Loucy (cell line): ENCODE measurements at regions not wholly inside any gene's neighbourhood (a gene's known extent, or its start where the extent isn't known, plus 50 kb on each side); places are given as distances from the start of the nearest gene placed in this dataset.

Source experiments
- H2AFZ ChIP-seq: fragments of 200-600 bp; sonication (generic); 2 replicates; pipeline ENCODE4 v1.6.0; 2016; ENCODE audit warnings: antibody characterized with exemption, mild to moderate bottlenecking, low read length, moderate library complexity
- H3F3A ChIP-seq: fragments of 200-600 bp; 2 replicates; pipeline ENCODE4 v1.6.0; 2016; ENCODE audit warnings: antibody characterized with exemption, low read depth, mild to moderate bottlenecking
- H3K27me3 ChIP-seq: fragments of 200-600 bp; sonication (generic); 2 replicates; pipeline ENCODE4 v1.6.1; 2014; ENCODE audit warnings: low read length, mild to moderate bottlenecking; ENCODE audit not compliant: insufficient read depth, poor library complexity, severe bottlenecking
- H3K36me3 ChIP-seq: fragments of 200-600 bp; sonication (generic); 2 replicates; pipeline ENCODE4 v1.6.1; 2016; ENCODE audit warnings: low read length; ENCODE audit not compliant: insufficient read depth
- H3K4me1 ChIP-seq: fragments of 200-600 bp; sonication (generic); 2 replicates; pipeline ENCODE4 v1.5.1; 2014; ENCODE audit warnings: low read length, mild to moderate bottlenecking; ENCODE audit not compliant: insufficient read depth, poor library complexity, severe bottlenecking
- H3K4me2 ChIP-seq: fragments of 200-600 bp; sonication (generic); 2 replicates; pipeline ENCODE4 v1.6.0; 2014; ENCODE audit warnings: antibody characterized with exemption, low read length, low read depth, mild to moderate bottlenecking; ENCODE audit not compliant: poor library complexity, severe bottlenecking
- H3K4me3 ChIP-seq: fragments of 200-600 bp; sonication (generic); 2 replicates; pipeline ENCODE4 v1.5.1; 2014; ENCODE audit warnings: low read length, mild to moderate bottlenecking, mixed read lengths; ENCODE audit not compliant: poor library complexity, severe bottlenecking
- H3K79me2 ChIP-seq: fragments of 200-600 bp; sonication (generic); 2 replicates; pipeline ENCODE4 v1.6.1; 2014; ENCODE audit warnings: low read length; ENCODE audit not compliant: insufficient read depth
- H3K9ac ChIP-seq: fragments of 200-600 bp; sonication (generic); 2 replicates; pipeline ENCODE4 v1.6.0; 2014; ENCODE audit warnings: mild to moderate bottlenecking, low read depth, low read length, moderate library complexity; ENCODE audit not compliant: poor library complexity, severe bottlenecking
- H3K9me2 ChIP-seq: fragments of 200-600 bp; sonication (generic); replicated peaks from 2 replicates; pipeline ENCODE4 v1.6.1; 2016; ENCODE audit warnings: low read depth, low read length, mixed read lengths
- H3K9me3 ChIP-seq: fragments of 200-600 bp; sonication (generic); 2 replicates; pipeline ENCODE4 v1.6.1; 2014; ENCODE audit warnings: mild to moderate bottlenecking, antibody characterized with exemption, low read length, low read depth; ENCODE audit not compliant: insufficient read depth
- H4K20me1 ChIP-seq: fragments of 200-600 bp; sonication (generic); 2 replicates; pipeline ENCODE4 v1.6.0; 2014; ENCODE audit warnings: antibody characterized with exemption, low read length, mild to moderate bottlenecking; ENCODE audit not compliant: insufficient read depth, poor library complexity, severe bottlenecking
- CTCF ChIP-seq: fragments of 200-600 bp; sonication (generic); conservative IDR thresholded peaks from 2 replicates; pipeline ENCODE4 v1.5.1; 2014; ENCODE audit warnings: mild to moderate bottlenecking, antibody characterized with exemption, low read length
- EZH2phosphoT487 ChIP-seq: fragments of 200-600 bp; IDR thresholded peaks from 2 replicates; pipeline ENCODE4 v1.6.1; 2018; ENCODE audit warnings: antibody characterized with exemption, mild to moderate bottlenecking, moderate library complexity, borderline replicate concordance

DNA sequence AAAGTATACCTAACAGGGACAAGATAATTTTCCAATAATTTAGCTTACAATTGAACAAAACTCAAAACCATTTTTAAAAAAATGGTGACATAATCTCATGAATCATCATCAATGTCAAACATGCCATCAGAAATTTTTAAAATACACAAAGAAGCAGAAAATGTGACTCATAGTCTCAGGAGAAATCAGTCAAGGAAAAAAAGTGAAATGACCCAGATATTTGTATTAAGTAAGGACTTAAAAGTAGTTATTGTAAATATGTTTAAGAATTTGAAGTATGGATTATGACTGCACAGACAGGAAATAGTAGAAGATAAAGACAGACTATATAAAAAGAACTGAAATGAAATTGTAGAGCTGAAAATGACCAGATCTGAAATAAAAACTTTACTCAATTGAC lies 473.9 kb upstream of the SYT4 start:
- no peaks in the 10 kb centered on the region for H3K4me1 ChIP-seq
- H3K9me3 ChIP-seq, result no peaks in the 10 kb centered on the region
- H3K36me3 ChIP-seq, result no peaks in the 10 kb centered on the region
- no peaks in the 10 kb centered on the region for H4K20me1 ChIP-seq
- H3K4me2 ChIP-seq, result no peak overlapping the region
- no peak overlapping the region for H3K4me3 ChIP-seq
- H3K27me3 ChIP-seq, result no peaks in the 10 kb centered on the region
- H3K79me2 ChIP-seq, result no peaks in the 10 kb centered on the region
- H3K9me2 ChIP-seq, result no peaks in the 10 kb centered on the region
- H2AFZ ChIP-seq, result no peak overlapping the region
- no peak for TF ChIP-seq EZH2phosphoT487
- TF ChIP-seq CTCF, result no peak
- H3K9ac ChIP-seq, result no peak overlapping the region
- no peaks in the 10 kb centered on the region for H3F3A ChIP-seq

DNA sequence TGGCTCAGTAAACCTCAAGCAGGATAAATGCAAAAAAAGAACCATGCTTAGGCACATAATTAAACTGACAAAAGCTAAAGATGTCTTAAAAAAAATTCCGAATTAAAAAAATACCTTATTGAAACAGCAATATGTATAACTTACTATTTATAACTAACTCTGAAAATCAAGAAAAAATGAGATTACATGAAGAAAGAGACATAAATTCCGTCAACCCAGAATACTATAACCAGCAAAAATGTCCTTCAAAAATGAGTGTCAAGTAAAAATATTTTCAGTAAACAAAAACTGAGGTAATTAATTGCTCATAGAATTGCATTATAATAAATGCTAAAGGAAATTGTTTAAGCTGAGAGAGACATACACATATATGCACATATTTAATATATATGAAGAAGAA lies 474.5 kb upstream of the SYT4 start:
- no peaks in the 10 kb centered on the region for H3K79me2 ChIP-seq
- H2AFZ ChIP-seq, result no peak overlapping the region
- no peaks in the 10 kb centered on the region for H3K27me3 ChIP-seq
- no peak overlapping the region for H3K4me3 ChIP-seq
- TF ChIP-seq EZH2phosphoT487 (no peak), CTCF (no peak)
- H3K9me3 ChIP-seq, result no peaks in the 10 kb centered on the region
- no peaks in the 10 kb centered on the region for H3K4me1 ChIP-seq
- no peaks in the 10 kb centered on the region for H3K36me3 ChIP-seq
- no peak overlapping the region for H3K4me2 ChIP-seq
- H3F3A ChIP-seq, result no peaks in the 10 kb centered on the region
- H3K9ac ChIP-seq, result no peak overlapping the region
- no peaks in the 10 kb centered on the region for H4K20me1 ChIP-seq
- H3K9me2 ChIP-seq, result no peaks in the 10 kb centered on the region

GRCh38 chr18:43757273-43757672 lies 480.0 kb upstream of the SYT4 start:
- Histone ChIP-seq H3K79me2 (no peaks in the 10 kb centered on the region), H4K20me1 (no peaks in the 10 kb centered on the region), H3K36me3 (no peaks in the 10 kb centered on the region), H3K4me3 (no peak overlapping the region), H3K9me3 (no peaks in the 10 kb centered on the region), H3K4me1 (no peaks in the 10 kb centered on the region), H3K9me2 (no peaks in the 10 kb centered on the region), H3K27me3 (no peaks in the 10 kb centered on the region), H3K9ac (no peak overlapping the region), H3K4me2 (no peak overlapping the region), H3F3A (no peaks in the 10 kb centered on the region), H2AFZ (no peak overlapping the region)
- TF ChIP-seq EZH2phosphoT487 (no peak), CTCF (no peak)
